Activated T-cell treated with anti-CD3 and anti-CD28 coated beads, Interleukin-2, amount 50 U/mL, for 48 hours (primary cell): ENCODE measurements at regions not wholly inside any gene's neighbourhood (a gene's known extent, or its start where the extent isn't known, plus 50 kb on each side); places are given as distances from the start of the nearest gene placed in this dataset.
"Not testable (repeated sequence)": the region's sequence is repeated elsewhere in the genome, so short reads cannot be mapped to it uniquely, and the experiment has no call there.

Experiments
- DNase-seq, 2 experiments: peaks; one replicate each; pipeline ENCODE4 v3.0.0-alpha.2; 2020

DNA sequence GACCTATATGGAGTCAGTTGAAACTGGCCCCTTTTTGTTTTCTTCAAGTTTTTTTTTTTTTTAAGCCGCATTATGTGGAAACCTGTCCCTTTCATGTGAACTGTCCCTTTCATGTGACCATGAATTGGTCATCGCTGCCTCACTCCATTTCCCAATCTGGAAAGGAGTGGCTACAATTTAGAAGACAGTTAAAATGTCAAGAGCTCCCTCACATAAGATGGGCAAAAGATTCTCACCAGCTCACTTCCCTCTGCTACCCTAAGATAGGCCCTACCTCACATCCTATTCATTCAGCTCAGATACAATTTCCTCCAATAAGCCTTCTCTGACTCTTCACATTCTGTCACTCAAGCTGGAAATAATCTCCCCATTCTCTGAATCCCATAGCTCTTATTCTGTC lies 111.3 kb upstream of the BCL6 start:
- no peak for DNase-seq

DNA sequence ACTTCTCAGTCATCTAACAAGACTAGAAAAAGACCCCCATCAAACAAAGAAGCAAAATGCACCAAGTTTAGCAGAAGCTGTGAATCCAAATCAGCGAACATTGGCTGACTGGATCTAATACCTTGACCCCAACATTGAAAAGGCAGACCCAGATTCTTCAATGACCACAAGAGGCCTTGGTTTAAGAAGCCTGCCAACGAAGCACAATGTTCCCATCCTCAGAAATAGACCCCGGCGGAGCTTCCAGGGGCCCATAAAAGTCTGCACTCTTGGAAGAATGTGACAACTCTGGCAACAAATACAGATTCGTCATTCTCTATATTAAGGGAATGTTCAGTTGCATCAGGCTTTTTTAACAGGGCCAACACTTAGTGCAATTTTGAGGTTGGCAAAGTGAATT lies 112.8 kb upstream of the BCL6 start:
- no peak for DNase-seq

DNA sequence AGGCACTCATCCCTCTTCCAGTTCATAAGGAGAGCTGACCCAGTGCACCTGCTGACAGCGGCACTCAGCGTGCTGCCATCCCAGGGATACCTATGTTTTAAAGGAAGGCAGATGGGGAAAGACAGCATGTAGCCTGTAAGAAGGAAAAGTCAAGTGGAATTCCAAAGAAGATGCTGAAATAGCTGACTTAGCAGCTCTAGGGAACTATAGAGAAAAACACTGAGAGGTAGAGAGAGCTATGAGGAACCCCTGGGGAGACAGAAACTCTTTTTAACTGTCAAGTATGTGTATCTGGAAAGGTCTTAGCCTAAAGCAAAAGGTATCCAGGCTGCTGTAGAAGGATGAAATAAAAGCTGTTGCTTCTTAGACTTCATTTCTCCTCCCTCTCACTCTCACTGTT lies 113.4 kb upstream of the BCL6 start:
- DNase-seq, result no peak

DNA sequence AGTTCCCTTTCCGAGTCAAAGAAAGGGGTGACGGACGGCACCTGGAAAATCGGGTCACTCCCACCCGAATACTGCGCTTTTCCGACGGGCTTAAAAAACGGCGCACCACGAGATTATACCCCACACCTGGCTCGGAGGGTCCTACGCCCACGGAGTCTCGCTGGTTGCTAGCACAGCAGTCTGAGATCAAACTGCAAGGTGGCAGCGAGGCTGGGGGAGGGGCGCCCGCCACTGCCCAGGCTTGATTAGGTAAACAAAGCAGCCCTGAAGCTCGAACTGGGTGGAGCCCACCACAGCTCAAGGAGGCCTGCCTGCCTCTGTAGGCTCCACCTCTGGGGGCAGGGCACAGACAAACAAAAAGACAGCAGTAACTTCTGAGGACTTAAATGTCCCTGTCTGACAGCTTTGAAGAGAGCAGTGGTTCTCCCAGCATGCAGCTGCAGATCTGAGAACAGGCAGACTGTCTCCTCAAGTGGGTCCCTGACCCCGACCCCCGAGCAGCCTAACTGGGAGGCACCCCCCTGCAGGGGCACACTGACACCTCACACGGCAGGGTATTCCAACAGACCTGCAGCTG lies 117.5 kb upstream of the BCL6 start:
- not testable (repeated sequence) for DNase-seq

DNA sequence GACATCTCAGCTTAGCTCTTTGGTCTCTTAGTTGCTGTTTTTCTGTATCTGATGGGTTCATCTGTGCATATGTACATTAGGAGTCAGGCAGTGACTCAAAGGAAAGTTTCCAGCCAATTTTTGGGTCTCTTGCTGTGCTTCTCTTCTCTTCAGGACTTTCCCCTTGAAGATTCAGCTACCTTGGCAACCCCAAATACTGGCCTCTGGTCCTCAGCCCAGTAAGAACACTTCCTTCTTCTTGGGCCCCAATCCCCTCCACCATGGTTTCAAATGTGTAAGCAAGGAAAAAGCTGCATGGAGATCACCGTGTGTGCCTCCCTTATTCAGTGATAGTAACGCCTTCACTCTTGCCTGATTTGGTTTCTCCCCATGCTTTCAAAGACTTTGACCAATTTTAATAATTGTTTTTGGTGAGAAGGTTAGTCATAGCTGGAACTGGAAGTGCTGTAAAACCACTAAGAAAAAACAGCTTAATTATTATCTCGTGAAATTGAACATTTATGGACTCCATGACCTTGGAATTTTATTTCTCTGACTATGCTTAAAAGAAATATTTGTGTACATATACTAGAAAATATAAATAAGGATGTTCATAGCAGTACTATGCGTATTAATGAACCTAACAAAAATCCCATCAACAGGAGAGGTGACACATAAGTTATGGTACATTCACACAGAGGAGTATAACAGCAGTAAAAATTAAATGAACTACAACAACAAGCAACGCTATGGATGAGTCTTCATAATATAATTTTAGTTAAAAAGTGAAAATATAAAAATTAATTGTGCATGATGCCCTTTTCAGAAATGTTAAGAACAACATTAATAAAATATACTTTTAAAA lies 125.3 kb upstream of the BCL6 start:
- peak; percentile 43 to 50 for DNase-seq

DNA sequence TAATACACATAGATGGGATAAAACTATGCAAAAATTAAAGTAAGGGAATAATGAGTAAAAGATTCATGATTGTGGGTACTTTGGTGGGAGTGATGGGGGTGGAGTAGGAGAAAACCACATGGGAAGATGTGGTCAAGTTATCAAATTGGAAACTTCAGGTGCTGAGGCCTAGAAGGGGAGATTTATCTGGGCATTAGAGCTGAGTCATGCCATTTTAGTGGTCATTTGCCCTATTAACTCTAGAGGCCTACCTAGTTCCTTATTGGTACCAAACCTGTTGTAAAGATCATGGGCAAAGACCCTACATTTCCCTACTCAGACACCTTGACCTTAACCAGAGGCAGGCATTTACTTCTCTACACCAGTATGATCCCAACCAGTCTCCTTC lies 125.9 kb upstream of the BCL6 start:
- DNase-seq, result no peak

DNA sequence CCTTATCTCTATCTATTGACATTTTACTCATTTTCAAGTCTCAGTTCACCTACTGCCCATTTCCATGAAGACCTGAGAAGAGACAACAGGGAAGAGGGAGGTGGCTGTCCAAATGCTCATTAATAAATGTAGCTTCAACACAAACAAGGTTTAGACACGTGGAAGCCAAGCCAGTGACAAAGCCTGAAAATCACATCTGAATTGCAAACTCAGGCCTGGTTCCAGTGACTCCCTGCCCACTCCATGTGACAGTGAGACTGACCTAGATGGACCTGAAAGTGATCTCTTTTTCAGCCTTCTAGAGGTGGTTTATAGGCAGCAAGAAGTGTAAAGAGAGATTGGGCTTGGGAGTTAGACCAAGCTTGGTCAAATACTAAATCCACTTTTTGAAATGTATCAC lies 126.6 kb upstream of the BCL6 start:
- DNase-seq, result no peak

DNA sequence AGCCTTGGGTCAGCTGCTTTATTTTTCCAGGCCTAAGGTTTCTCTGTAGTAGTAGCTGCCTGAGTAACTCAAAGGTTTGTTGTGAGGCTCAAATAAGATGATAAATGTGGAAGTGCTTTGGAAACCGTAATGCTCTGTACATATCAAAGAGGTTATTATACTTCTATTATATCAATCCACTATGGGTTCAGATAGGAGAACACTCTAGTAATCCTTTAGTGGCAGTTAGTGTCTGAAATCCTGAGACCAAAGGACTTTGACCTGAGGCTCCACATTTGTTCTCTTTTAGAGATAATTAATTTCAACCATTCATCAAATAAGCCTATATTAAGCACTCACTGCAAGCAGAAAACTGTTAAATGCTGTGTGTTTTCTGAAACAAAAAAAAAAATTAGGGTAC lies 128.6 kb upstream of the BCL6 start:
- DNase-seq, result no peak

DNA sequence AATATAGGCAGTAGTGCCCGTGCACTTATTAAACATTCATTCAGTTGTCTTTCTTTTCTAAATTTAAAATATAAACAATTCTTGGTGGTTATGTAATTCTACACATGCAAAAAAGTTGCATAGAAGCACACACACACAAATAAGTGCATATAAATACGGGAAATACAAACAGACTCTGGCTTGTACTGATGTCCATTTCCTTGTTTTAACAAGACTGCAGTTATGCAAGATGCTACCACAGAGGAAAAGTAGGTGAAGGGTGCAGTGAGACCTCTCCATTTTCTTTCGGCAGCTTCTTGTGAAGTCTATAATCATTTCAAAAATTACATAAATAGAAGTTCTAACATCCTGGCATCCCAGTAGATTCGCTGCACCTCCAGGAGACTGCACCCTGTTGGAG lies 130.6 kb upstream of the BCL6 start:
- no peak for DNase-seq

DNA sequence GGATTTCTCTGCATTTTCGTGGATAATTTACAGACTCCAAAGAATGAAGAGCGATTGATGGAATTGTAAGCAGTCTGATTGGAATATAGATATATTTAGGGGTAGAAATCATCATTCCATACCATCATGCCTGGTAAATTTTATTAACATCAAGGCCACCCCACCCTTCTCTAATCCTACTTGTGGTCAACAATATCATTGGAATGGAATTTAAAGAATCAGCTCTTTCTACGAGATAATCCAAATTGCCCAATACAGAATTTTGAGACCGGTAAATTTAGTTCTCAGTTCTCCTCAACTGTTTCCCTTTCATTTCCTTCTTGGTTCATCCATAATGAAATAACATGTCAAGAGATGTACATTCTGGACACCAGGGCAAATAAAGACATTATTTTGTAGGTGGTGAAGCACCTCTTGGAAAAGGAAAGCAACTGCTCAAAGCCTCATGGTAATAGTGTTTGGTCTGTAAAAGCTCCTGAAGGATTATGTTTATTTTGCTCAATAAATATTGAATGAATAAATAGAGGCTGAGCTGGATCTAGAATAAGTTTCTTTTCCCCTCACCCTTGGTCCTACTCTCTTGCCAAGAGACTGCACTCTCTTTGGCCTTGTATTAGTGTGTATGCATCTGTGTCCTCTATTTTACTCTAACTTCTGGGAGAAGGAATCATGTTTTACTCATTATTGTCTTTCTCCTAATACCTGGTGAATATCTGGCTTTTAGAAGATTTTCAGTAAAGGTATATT lies 133.7 kb upstream of the BCL6 start:
- DNase-seq, result no peak

DNA sequence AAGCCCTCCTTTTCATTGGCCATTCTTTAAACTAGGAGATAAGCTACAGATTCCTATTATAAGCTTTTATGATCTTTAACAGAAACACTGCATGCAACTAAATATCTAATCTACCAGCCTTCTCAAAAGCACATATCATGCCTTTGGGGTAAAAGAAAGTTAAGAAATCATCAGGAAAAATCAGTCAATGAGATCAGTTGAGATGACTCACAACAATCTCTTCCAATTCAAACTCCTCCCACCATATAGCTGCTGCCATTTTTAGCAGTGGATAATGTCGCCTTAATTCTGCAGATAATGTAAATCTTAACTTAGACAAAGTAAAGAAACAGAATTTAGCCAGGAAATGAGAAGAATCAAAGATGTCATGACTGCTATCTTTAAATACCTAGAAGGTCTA lies 135.2 kb upstream of the BCL6 start:
- no peak for DNase-seq

DNA sequence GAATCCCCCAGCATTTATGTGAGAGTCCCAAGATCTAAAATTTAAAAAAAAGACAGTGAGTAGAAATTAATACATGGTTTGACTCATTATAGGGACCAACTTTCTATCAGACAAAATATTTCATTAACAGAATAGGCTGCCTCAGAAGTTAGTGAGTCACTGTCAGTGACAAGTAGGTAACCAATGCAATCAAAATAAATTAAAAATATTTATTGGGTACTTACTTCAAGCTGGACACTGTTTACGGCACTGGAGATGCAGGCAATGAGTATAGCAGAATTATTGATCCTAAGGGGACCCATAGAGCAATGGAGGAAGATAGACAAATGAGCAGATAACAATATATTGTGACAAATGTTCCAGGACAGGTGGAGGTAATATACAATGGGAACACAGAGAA lies 135.6 kb upstream of the BCL6 start:
- no peak for DNase-seq

DNA sequence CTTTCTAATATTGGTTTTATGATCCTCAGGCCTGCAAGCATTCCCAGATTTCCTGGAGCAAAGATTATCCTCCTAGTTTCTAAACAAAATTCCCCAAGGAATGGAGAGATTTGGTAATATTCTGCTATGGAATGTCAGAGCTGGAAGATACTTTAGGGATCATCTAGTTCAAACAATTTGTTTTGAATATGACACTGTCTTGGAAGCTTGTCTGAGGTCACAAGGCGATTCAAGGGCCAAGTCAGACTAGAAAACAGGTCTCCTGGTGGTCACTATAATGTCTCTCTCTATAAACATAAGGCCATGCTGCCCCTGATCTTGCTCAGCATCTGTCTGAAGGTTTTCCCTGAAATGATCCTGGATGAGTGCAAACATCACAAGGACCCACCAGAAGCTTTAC lies 143.4 kb upstream of the BCL6 start:
- no peak for DNase-seq

DNA sequence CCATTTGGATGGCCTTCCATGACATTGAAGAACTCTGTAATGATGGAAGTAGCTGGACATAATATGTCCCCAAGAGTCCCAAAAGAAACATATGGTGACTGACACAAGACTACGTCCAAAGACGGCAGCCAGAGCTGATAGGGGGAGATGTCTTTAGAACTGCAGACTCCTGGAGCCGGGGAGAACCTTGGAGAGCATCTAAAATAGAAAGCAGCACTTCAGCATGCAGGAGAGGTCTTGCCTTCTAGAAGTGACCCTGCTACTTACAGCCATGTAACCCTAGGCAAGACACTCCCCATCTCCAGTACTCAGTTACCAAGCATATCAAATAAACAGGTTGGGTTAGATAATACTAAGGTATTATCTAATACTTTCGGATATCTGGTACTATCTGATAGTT lies 143.8 kb upstream of the BCL6 start:
- no peak for DNase-seq

DNA sequence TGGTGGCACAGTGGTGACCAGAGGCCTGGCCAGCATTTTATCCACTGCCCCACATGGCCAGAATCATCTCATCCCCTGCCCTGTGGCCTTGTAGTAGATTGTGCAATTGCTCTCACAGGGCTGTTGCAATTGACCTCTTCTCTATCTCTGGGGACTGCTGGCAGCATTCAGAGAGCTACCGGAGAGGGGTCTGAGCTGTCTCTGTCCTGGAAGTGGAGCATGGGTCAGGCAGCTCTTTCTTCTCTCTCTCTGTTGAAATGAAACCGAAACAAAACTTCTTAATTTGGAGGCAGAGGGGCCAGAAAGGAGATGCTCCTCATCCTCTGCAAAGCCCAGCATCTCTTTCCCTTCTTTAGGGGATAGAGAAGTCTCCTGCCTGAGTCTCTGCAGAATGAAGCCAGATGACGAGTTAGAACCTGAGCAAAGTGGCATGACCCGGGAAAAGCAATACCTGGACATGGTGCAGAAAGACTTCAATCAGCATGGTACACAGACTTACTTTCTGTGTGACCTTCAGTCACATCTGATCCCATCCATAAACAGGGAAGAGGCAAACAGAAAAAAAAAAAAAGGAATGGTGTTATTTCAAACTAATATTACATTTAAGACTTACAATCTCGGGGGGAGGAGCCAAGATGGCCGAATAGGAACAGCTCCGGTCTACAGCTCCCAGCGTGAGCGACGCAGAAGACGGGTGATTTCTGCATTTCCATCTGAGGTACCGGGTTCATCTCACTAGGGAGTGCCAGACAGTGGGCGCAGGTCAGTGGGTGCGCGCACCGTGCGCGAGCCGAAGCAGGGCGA lies 144.5 kb upstream of the BCL6 start:
- DNase-seq, result no peak

DNA sequence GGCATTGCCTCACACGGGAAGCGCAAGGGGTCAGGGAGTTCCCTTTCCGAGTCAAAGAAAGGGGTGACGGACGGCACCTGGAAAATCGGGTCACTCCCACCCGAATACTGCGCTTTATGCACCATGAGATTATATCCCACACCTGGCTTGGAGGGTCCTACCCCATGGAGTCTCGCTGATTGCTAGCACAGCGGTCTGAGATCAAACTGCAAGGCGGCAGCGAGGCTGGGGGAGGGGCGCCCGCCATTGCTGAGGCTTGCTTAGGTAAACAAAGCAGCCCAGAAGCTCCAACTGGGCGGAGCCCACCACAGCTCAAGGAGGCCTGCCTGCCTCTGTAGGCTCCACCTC lies 145.1 kb upstream of the BCL6 start:
- not testable (repeated sequence) for DNase-seq

DNA sequence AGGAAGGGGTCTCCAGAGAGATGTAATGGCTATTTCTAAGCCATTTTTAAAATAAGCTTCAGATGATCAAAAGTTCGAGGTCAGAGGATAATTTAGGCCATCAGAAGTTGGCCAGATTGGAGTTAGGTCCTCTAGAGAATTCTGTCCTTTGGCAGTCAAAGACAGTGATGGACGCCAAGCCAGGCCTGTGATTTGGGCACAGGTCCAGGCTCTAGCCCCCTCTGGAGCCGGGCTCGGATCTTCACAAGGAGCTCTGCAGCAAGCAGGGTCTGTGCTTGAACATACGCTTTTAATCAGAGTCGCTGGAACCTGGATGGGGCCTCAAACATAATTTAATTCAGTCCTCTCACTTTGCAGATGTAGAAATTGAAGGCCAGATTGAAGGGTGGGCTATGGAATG lies 151.4 kb upstream of the BCL6 start:
- no peak for DNase-seq

DNA sequence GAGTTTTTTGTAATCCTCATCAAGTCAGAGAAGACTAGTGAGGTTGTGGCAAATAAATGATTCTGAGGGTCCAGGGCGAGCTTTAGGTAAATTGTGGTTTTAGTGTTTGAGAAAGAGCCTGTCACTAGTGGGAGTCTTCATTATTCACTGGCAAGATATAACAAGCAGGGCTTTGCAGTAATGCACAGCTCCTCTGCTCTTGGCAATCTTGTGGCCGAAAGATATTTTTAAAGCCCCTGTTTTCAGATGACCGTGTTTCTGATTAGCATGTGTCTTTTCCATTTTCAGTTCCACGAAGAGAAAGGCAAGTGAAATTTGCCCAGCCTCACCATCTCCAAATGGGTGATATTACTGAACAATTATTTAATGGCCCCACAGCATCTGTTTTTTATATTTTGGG lies 154.0 kb upstream of the BCL6 start:
- no peak for DNase-seq

DNA sequence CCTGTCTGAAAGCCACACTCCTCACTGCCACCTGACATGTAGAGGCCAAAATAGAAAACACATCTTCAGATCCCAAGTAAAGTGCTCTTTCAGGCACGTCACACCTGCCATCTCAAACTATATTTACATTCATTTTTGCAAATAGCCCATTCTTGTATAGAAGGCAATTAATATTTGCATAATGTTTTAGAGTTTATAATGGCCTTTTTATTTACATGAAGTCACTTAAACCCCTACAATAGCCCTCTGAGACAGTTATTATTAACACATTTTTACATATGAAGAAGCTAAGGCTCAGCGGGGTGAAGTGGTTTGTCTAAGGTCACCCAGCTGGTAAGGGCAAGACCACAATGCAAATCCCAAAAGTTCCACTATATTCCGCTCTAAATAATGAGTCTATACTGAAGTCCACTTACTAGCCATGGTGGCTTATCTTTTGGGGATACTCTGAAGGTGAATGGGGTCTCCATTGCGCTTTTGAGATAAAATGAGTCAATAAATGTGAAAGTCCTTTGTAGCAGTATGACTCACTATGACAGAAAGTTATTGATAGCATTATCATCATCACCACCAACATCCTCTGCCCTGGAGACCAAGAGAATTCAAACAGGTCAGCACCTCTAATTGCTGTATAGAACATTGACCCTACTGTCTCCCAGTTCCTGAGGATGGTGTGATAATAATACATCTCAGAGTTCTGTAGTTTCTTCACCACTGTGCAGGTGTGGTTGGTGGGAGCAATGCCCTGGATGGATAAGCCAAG lies 155.9 kb upstream of the BCL6 start:
- no peak for DNase-seq

DNA sequence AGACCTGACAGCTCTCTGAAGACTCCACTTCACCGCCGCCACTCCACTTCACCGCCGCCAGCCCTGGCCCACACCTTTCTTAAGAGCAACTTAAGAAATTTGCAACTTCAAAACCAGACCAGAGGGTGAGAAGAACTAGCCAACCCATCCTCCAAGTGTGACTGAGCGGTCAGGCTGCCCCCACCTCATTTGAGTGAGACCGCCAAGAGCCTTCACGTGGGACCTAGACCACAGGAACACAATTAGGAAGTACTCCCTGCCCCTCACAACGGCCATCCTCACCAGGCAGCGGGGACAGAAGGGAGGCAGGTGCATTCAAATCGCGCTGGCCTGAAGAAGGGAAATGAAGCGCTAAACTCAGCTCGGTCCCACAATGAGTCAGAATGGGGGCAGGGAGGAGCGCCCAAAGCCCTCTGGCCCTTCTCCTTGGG lies 156.8 kb upstream of the BCL6 start:
- no peak for DNase-seq

DNA sequence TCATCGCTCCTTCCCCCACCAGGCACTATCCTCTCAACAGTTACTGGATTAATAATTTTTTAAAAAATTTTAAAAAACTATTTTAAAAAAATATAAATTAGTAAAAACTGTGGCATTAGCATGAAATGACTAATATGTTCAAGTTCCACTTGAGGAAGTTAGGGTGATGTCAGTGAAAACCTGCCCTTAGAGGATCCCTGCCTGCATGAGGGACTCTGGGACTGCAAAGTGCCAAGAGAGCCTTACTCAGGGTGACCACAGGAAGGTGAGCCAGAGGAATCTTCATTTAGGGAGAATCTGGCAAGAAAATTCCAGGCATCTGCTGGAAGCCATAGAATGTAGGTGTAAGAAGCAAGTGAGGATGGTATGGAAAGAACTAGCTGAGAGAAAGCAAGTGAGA lies 157.7 kb upstream of the BCL6 start:
- no peak for DNase-seq

DNA sequence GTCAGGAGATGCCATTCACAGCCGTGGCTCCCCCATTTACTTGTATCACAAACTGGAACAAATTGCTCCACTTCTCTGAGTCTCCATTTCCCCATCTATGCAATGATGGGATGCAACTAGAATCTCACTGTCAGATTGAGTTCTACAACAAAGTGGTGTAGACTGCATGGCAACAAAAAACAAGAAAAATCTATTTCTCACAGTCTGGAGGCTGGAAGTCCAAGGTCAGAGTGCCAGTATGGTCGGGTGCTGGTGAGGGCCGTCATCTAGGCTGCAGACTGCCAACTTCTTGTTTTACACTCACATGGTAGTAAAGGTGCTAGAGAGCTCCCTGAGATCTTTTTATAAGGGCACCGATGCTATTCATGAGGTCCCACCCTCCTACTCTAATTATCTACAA lies 158.4 kb upstream of the BCL6 start:
- no peak for DNase-seq

DNA sequence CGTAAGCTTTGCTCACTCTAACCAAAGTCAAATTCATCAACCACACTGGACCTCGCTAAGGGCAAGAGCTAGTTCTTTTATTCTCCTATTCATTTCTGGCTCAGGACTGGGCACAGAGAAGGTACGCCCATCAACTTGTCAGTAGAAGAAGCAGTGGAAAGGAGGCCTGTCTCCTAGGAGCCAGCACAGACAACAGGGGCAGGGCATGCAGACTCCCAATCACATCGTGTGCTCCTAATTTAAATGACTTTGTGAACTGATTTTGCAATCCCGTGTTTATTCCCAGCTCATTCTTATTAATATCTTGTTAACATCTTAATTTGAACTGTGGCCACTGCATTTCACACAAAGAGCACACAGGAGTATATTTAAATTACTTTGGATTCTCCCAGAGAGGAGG lies 161.1 kb upstream of the BCL6 start:
- DNase-seq, result no peak
